Naive thymus-derived CD4-positive, alpha-beta T cell (primary cell): ENCODE measurements at regions not wholly inside any gene's neighbourhood (a gene's known extent, or its start where the extent isn't known, plus 50 kb on each side); places are given as distances from the start of the nearest gene placed in this dataset.

Experiments
- ATAC-seq: fragments of 150-1000 bp; cut with Tn5 transposase; 2 replicates; pipeline ENCODE4 v1.10.0; 2021; ENCODE audit warnings: mild to moderate bottlenecking, moderate library complexity
- CTCF ChIA-PET: fragments of 350-600 bp; sonication (Branson Sonifier 250); formaldehyde crosslinking; loops from one replicate; lab custom pipeline; 2021; ENCODE audit warnings: antibody characterized with exemption; lab: Charles Lee
- POLR2A ChIA-PET: fragments of 350-600 bp; sonication (Branson Sonifier 250); formaldehyde crosslinking; loops from one replicate; lab custom pipeline; 2021; ENCODE audit warnings: antibody characterized with exemption, inconsistent platforms; lab: Charles Lee
- DNase-seq, 9 donors: peaks; one replicate each; pipeline versions ENCODE4 v3.0.0 to v3.0.0-alpha.2; 2020 to 2022; ENCODE audit warnings: mixed read lengths in 1 of 9
- H3K27ac ChIP-seq: one replicate; pipeline ENCODE4 v1.7.0; 2013; ENCODE audit warnings: mild to moderate bottlenecking, low read depth, low read length, moderate library complexity
- H3K27me3 ChIP-seq, 2 donors: one replicate each; pipeline ENCODE4 v1.7.0; 2013; ENCODE audit warnings: low read length in 2 of 2, mild to moderate bottlenecking in 2 of 2, moderate library complexity in 2 of 2; ENCODE audit not compliant: control insufficient read depth in 2 of 2, insufficient read depth in 2 of 2
- H3K36me3 ChIP-seq, 3 experiments: 1 replicate in 2 of 3; 2 replicates in 1 of 3; pipeline ENCODE4 v1.7.0; 2013; ENCODE audit warnings: low read length in 3 of 3, mild to moderate bottlenecking in 3 of 3, moderate library complexity in 1 of 3; ENCODE audit not compliant: insufficient read depth in 3 of 3, control insufficient read depth in 2 of 3
- H3K4me1 ChIP-seq, 2 donors: one replicate each; pipeline ENCODE4 v1.7.0; 2013; ENCODE audit warnings: low read length in 2 of 2, mild to moderate bottlenecking in 2 of 2, moderate library complexity in 1 of 2; ENCODE audit not compliant: control insufficient read depth in 2 of 2, insufficient read depth in 2 of 2
- H3K4me3 ChIP-seq: 2 replicates; pipeline ENCODE4 v1.7.0; 2013; ENCODE audit warnings: mild to moderate bottlenecking, low read length
- H3K9me3 ChIP-seq, 3 experiments: 1 replicate in 2 of 3; 2 replicates in 1 of 3; pipeline ENCODE4 v1.7.0; 2013; ENCODE audit warnings: low read length in 3 of 3; ENCODE audit not compliant: control insufficient read depth in 2 of 3
- H3K27ac Mint-ChIP-seq, 9 donors: one replicate each; pipeline ENCODE4 v1.8.0; 2020 to 2022; ENCODE audit warnings: mixed read lengths in 9 of 9, mild to moderate bottlenecking in 8 of 9, moderate library complexity in 5 of 9, inconsistent platforms in 2 of 9
- H3K27me3 Mint-ChIP-seq, 5 donors: one replicate each; pipeline ENCODE4 v1.8.0; 2021 to 2022; ENCODE audit warnings: mixed read lengths in 5 of 5, mild to moderate bottlenecking in 1 of 5
- H3K36me3 Mint-ChIP-seq, 5 donors: one replicate each; pipeline ENCODE4 v1.8.0; 2020 to 2022; ENCODE audit warnings: mixed read lengths in 5 of 5, mild to moderate bottlenecking in 3 of 5, inconsistent platforms in 1 of 5
- H3K4me1 Mint-ChIP-seq, 7 donors: one replicate each; pipeline ENCODE4 v1.8.0; 2020 to 2022; ENCODE audit warnings: mixed read lengths in 7 of 7, mild to moderate bottlenecking in 3 of 7, inconsistent platforms in 1 of 7
- H3K4me3 Mint-ChIP-seq, 10 donors: one replicate each; pipeline ENCODE4 v1.8.0; 2020 to 2022; ENCODE audit warnings: mild to moderate bottlenecking in 10 of 10, mixed read lengths in 10 of 10, moderate library complexity in 6 of 10, inconsistent platforms in 2 of 10
- H3K9me3 Mint-ChIP-seq, 11 donors: one replicate each; pipeline ENCODE4 v1.8.0; 2020 to 2022; ENCODE audit warnings: mixed read lengths in 11 of 11, mild to moderate bottlenecking in 4 of 11, inconsistent platforms in 1 of 11, moderate library complexity in 1 of 11
- intact Hi-C, 2 donors: fragments of 100-400 bp; cut with micrococcal nuclease; formaldehyde crosslinking; loops; one replicate each; pipeline ENCODE4 v1.15.1; 2023

GRCh38 chr11:114892381-114893197, 214.3 kb downstream of the NXPE2 start:
- H3K27ac Mint-ChIP-seq, result no peak overlapping the region

GRCh38 chr11:114893329-114893728, 215.0 kb downstream of the NXPE2 start:
- no peaks in the 10 kb centered on the region for H3K36me3 ChIP-seq
- H3K9me3 ChIP-seq, result no peaks in the 10 kb centered on the region
- Mint-ChIP-seq H3K36me3 (no peaks in the 10 kb centered on the region), H3K4me1 (no peaks in the 10 kb centered on the region), H3K9me3 (peaks cover 0 to 6% (median 3%) of the 10 kb centered on the region in 11 donors), H3K27ac (no peak overlapping the region), H3K4me3 (no peak overlapping the region), H3K27me3 (peaks cover 0 to 18% (median 8%) of the 10 kb centered on the region in 5 donors)
- ChIA-PET CTCF (no interaction called here), POLR2A (no interaction called here)
- ATAC-seq (no peak), DNase-seq (no peak)
- intact Hi-C loops, result no loop called here
- H3K4me1 ChIP-seq, result no peaks in the 10 kb centered on the region
- H3K27me3 ChIP-seq, result no peaks in the 10 kb centered on the region
- H3K27ac ChIP-seq, result no peak overlapping the region
- no peak overlapping the region for H3K4me3 ChIP-seq

More at GRCh38 chr11:114892381-114893197, 214.3 kb downstream of the NXPE2 start:
- Histone ChIP-seq H3K27ac (no peak overlapping the region), H3K27me3 (no peaks in the 10 kb centered on the region), H3K4me3 (no peak overlapping the region), H3K36me3 (no peaks in the 10 kb centered on the region), H3K4me1 (no peaks in the 10 kb centered on the region), H3K9me3 (no peaks in the 10 kb centered on the region)
- ChIA-PET POLR2A (no interaction called here), CTCF (no interaction called here)
- H3K36me3 Mint-ChIP-seq, result no peaks in the 10 kb centered on the region
- H3K4me1 Mint-ChIP-seq, result no peaks in the 10 kb centered on the region
- intact Hi-C loops, result no loop called here
- peaks cover 0 to 6% (median 3%) of the 10 kb centered on the region in 11 donors for H3K9me3 Mint-ChIP-seq
- DNase-seq, result no peak
- peaks cover 0 to 18% (median 4%) of the 10 kb centered on the region in 5 donors for H3K27me3 Mint-ChIP-seq
- no peak overlapping the region for H3K4me3 Mint-ChIP-seq
- no peak for ATAC-seq

GRCh38 chr11:114896594-114896993, 218.3 kb downstream of the NXPE2 start:
- peaks cover 0 to 28% (median 13%) of the 10 kb centered on the region in 11 donors for H3K9me3 Mint-ChIP-seq
- ChIA-PET POLR2A (no interaction called here), CTCF (no interaction called here)
- H3K27ac ChIP-seq, result no peak overlapping the region
- H3K27me3 Mint-ChIP-seq, result peaks cover 0 to 18% (median 10%) of the 10 kb centered on the region in 5 donors
- no peaks in the 10 kb centered on the region for H3K9me3 ChIP-seq
- H3K4me1 ChIP-seq, result no peaks in the 10 kb centered on the region
- ATAC-seq (no peak), DNase-seq (no peak)
- no peaks in the 10 kb centered on the region for H3K27me3 ChIP-seq
- H3K27ac Mint-ChIP-seq, result no peak overlapping the region
- no peak overlapping the region for H3K4me3 ChIP-seq
- intact Hi-C loops, result no loop called here
- no peaks in the 10 kb centered on the region for H3K36me3 ChIP-seq
- H3K4me1 Mint-ChIP-seq, result no peaks in the 10 kb centered on the region
- H3K36me3 Mint-ChIP-seq, result peaks cover 0 to 8% (median 0%) of the 10 kb centered on the region in 5 donors
- no peak overlapping the region for H3K4me3 Mint-ChIP-seq

- ATAC-seq, result no peak
- peaks cover 0 to 3% (median 0%) of the 10 kb centered on the region in 5 donors for H3K36me3 Mint-ChIP-seq
- POLR2A ChIA-PET, result no interaction called here
- intact Hi-C loops, result no loop called here
- no peak for DNase-seq
- H3K27me3 ChIP-seq, result no peaks in the 10 kb centered on the region
- no peaks in the 10 kb centered on the region for H3K4me1 Mint-ChIP-seq
- no peak overlapping the region for H3K27ac Mint-ChIP-seq
- no peak overlapping the region for H3K4me3 ChIP-seq
- no peaks in the 10 kb centered on the region for H3K4me1 ChIP-seq
- no peaks in the 10 kb centered on the region for H3K9me3 ChIP-seq
- H3K9me3 Mint-ChIP-seq, result peaks cover 0 to 11% (median 4%) of the 10 kb centered on the region in 11 donors
- no peaks in the 10 kb centered on the region for H3K36me3 ChIP-seq
- no peak overlapping the region for H3K27ac ChIP-seq
- peaks cover 0 to 20% (median 9%) of the 10 kb centered on the region in 5 donors for H3K27me3 Mint-ChIP-seq
- CTCF ChIA-PET, result no interaction called here
- no peak overlapping the region for H3K4me3 Mint-ChIP-seq
Observed at GRCh38 chr11:114909866-114910265, 231.5 kb downstream of the NXPE2 start.

GRCh38 chr11:114912826-114913225, 234.5 kb downstream of the NXPE2 start:
- POLR2A ChIA-PET, result no interaction called here

GRCh38 chr11:114914231-114915005, 236.1 kb downstream of the NXPE2 start:
- no peak overlapping the region for H3K27ac ChIP-seq
- no peak overlapping the region for H3K4me3 Mint-ChIP-seq
- intact Hi-C loops, result no loop called here
- H3K36me3 Mint-ChIP-seq, result peaks cover 0 to 3% (median 0%) of the 10 kb centered on the region in 5 donors
- no peaks in the 10 kb centered on the region for H3K4me1 ChIP-seq
- peaks cover 0 to 8% (median 0%) of the 10 kb centered on the region in 11 donors for H3K9me3 Mint-ChIP-seq
- no peaks in the 10 kb centered on the region for H3K9me3 ChIP-seq
- no peaks in the 10 kb centered on the region for H3K27me3 ChIP-seq
- ChIA-PET CTCF (no interaction called here), POLR2A (no interaction called here)
- no peak overlapping the region for H3K27ac Mint-ChIP-seq
- no peaks in the 10 kb centered on the region for H3K36me3 ChIP-seq
- no peak overlapping the region for H3K4me3 ChIP-seq
- peaks cover 0 to 11% (median 4%) of the 10 kb centered on the region in 5 donors for H3K27me3 Mint-ChIP-seq
- no peak for DNase-seq
- ATAC-seq, result no peak
- H3K4me1 Mint-ChIP-seq, result peaks cover 0 to 1% (median 0%) of the 10 kb centered on the region in 7 donors

More at GRCh38 chr11:114912826-114913225, 234.5 kb downstream of the NXPE2 start:
- no peaks in the 10 kb centered on the region for H3K36me3 ChIP-seq
- peaks cover 0 to 15% (median 12%) of the 10 kb centered on the region in 5 donors for H3K27me3 Mint-ChIP-seq
- peaks cover 0 to 8% (median 0%) of the 10 kb centered on the region in 11 donors for H3K9me3 Mint-ChIP-seq
- H3K9me3 ChIP-seq, result no peaks in the 10 kb centered on the region
- H3K27ac Mint-ChIP-seq, result no peak overlapping the region
- CTCF ChIA-PET, result no interaction called here
- intact Hi-C loops, result no loop called here
- H3K4me3 ChIP-seq, result no peak overlapping the region
- DNase-seq (no peak), ATAC-seq (no peak)
- H3K4me1 Mint-ChIP-seq, result peaks cover 0 to 1% (median 0%) of the 10 kb centered on the region in 7 donors
- H3K4me3 Mint-ChIP-seq, result no peak overlapping the region
- H3K27ac ChIP-seq, result no peak overlapping the region
- peaks cover 0 to 3% (median 0%) of the 10 kb centered on the region in 5 donors for H3K36me3 Mint-ChIP-seq
- no peaks in the 10 kb centered on the region for H3K4me1 ChIP-seq
- no peaks in the 10 kb centered on the region for H3K27me3 ChIP-seq
